Heart right ventricle (tissue), 16 donors: ENCODE measurements at regions not wholly inside any gene's neighbourhood (a gene's known extent, or its start where the extent isn't known, plus 50 kb on each side); places are given as distances from the start of the nearest gene placed in this dataset.

Source experiments
- ATAC-seq, 8 donors: fragments of 200-7000 bp; cut with Tn5 transposase; one replicate each; pipeline ENCODE4 v1.9.1; 2020; ENCODE audit warnings: mild to moderate bottlenecking in 8 of 8, moderate library complexity in 8 of 8, moderate number of reproducible peaks in 1 of 8
- DNase-seq, 2 donors: peaks; one replicate each; pipeline ENCODE4 v3.0.0-alpha.2; 2020
- H3K27ac ChIP-seq, 10 donors: fragments of 200-600 bp; sonication (generic) in 2 of 10; one replicate each; pipeline versions ENCODE4 v1.5.0 to v1.8.0; 2020 to 2022; ENCODE audit warnings: mild to moderate bottlenecking in 3 of 10
- H3K27me3 ChIP-seq, 7 donors: fragments of 200-600 bp; one replicate each; pipeline ENCODE4 v1.8.0; 2021 to 2022; ENCODE audit warnings: mild to moderate bottlenecking in 2 of 7
- H3K36me3 ChIP-seq, 9 donors: fragments of 200-600 bp; sonication (generic) in 1 of 9; one replicate each; pipeline versions ENCODE4 v1.5.0 to v1.8.0; 2020 to 2022; ENCODE audit warnings: mild to moderate bottlenecking in 2 of 9
- H3K4me1 ChIP-seq, 9 donors: fragments of 200-600 bp; sonication (generic) in 1 of 9; one replicate each; pipeline versions ENCODE4 v1.5.0 to v1.8.0; 2020 to 2022; ENCODE audit warnings: mild to moderate bottlenecking in 4 of 9
- H3K4me3 ChIP-seq, 10 donors: fragments of 200-600 bp; sonication (generic) in 2 of 10; one replicate each; pipeline versions ENCODE4 v1.5.0 to v1.8.0; 2020 to 2022; ENCODE audit warnings: mild to moderate bottlenecking in 7 of 10, moderate library complexity in 2 of 10
- H3K9me3 ChIP-seq, 11 donors: fragments of 200-600 bp in 10 of 11; sonication (generic) in 2 of 11; one replicate each; pipeline versions ENCODE4 v1.5.0 to v1.8.0; 2013 to 2022; ENCODE audit warnings: mild to moderate bottlenecking in 2 of 11, control low read depth in 1 of 11, moderate library complexity in 1 of 11
- CTCF ChIP-seq, 9 donors: fragments of 200-600 bp; sonication (generic) in 2 of 9; IDR thresholded peaks; one replicate each; pipeline versions ENCODE4 v1.5.0 to v1.8.0; 2021 to 2022; ENCODE audit warnings: antibody characterized with exemption in 9 of 9, mild to moderate bottlenecking in 5 of 9, moderate library complexity in 1 of 9
- WGBS, 2 donors: extraction: QIAGEN DNeasy Blood & Tissue Kit; methylation state at CpG; one replicate each; pipeline ENCODE4 v1.1.7; 2013; ENCODE audit warnings: inconsistent platforms in 1 of 2; 5-methylcytosine and 5-hydroxymethylcytosine counted together
- intact Hi-C, 10 donors: fragments of 100-400 bp; cut with DNase I; formaldehyde crosslinking; loops; one replicate each; pipeline versions ENCODE4 v1.11.1 to v1.14.2; 2022
- donor health status: Arrhythmogenic right ventricular cardiomyopathy.
- donor health status: ischemic (EF 13 %, LVEDD 7.1; RV severe dilation, severe dysfunction).
- donor health status: healthy with polysubstance abuse.
- donor health status: DM: no; HTN: yes; CAD: no.
- donor health status: DM: no; HTN: no; CAD: no.
- donor health status: ischemic (EF 25% LVEDD 6.9; RV normal size, moderate dysfunction).
- donor health status: ischemic (EF 25% LVEDD 5.7; RV mildly dilated, moderate dysfunction).
- donor health status: healthy.
- donor health status: DM: yes; HTN: yes; CAD: no.
- donor health status: Ischemic cardiomyopathy.
- donor health status: ischemic (EF 35%, LVEDD 5.7; RV mildly dilated, moderate dysfunction).
- donor health status: nonischemic (EF 11% LVEDD 7.7; RV severe dilation, severe dysfunction).
- donor health status: DM: yes; HTN: yes; CAD: no.
- donor health status: PGD.
- donor health status: ischemic (EF 29% LVEDD 5.4; RV normal size, mild dysfunction).
- donor health status: nonischemic (EF 23%, LVEDD 6.1; RV moderate dilation, normal function).

- no peaks in the 10 kb centered on the region for H3K36me3 ChIP-seq
Measured at GRCh38 chr10:6881987-6882386, 301.9 kb upstream of the PRKCQ start.

GRCh38 chr10:6877722-6878392 is 297.8 kb upstream of the PRKCQ start:
- no peaks in the 10 kb centered on the region for H3K9me3 ChIP-seq
- H3K27me3 ChIP-seq = peaks cover 0 to 37% (median 11%) of the 10 kb centered on the region in 7 donors
- ATAC-seq = peak in 2 of 8 donors; percentile 38 to 61
- H3K27ac ChIP-seq = no peak overlapping the region
- intact Hi-C loops = no loop called here
- no peaks in the 10 kb centered on the region for H3K36me3 ChIP-seq
- 48 to 53% methylated on average over 11 of the region's 11 CpGs for WGBS, 2 donors
- no peaks in the 10 kb centered on the region for H3K4me1 ChIP-seq
- TF ChIP-seq CTCF (IDR thresholded peaks at IDR 0.05) = peak in 2 of 9 donors; percentile 11 to 17
- DNase-seq = no peak
- H3K4me3 ChIP-seq = no peak overlapping the region

More at GRCh38 chr10:6881987-6882386, 301.9 kb upstream of the PRKCQ start:
- ATAC-seq (no peak), DNase-seq (no peak)
- peaks cover 0 to 9% (median 0%) of the 10 kb centered on the region in 9 donors for H3K4me1 ChIP-seq
- WGBS, 2 donors = 87 to 94% methylated on average over 1 of the region's 1 CpG
- no peak for TF ChIP-seq CTCF (IDR thresholded peaks at IDR 0.05)
- H3K27ac ChIP-seq = no peak overlapping the region
- peaks cover 0 to 16% (median 4%) of the 10 kb centered on the region in 7 donors for H3K27me3 ChIP-seq
- intact Hi-C loops = no loop called here
- no peaks in the 10 kb centered on the region for H3K9me3 ChIP-seq
- H3K4me3 ChIP-seq = no peak overlapping the region

- ATAC-seq = no peak
- no peaks in the 10 kb centered on the region for H3K9me3 ChIP-seq
- H3K27me3 ChIP-seq = peaks cover 0 to 41% (median 11%) of the 10 kb centered on the region in 7 donors
- H3K4me3 ChIP-seq = no peak overlapping the region
- no peak overlapping the region for H3K27ac ChIP-seq
- 76% methylated on average over 12 of the region's 12 CpGs for WGBS, 2 donors
- H3K4me1 ChIP-seq = no peaks in the 10 kb centered on the region
- intact Hi-C loops = no loop called here
- DNase-seq = no peak
- no peak for TF ChIP-seq CTCF (IDR thresholded peaks at IDR 0.05)
- no peaks in the 10 kb centered on the region for H3K36me3 ChIP-seq
Measured at GRCh38 chr10:6877336-6877721, 297.3 kb upstream of the PRKCQ start.

GRCh38 chr10:6875269-6875865 is 295.3 kb upstream of the PRKCQ start:
- H3K27ac ChIP-seq = no peak overlapping the region
- no peak overlapping the region for H3K4me3 ChIP-seq
- no peak for TF ChIP-seq CTCF (IDR thresholded peaks at IDR 0.05)
- H3K4me1 ChIP-seq = no peaks in the 10 kb centered on the region
- WGBS, 2 donors = 51 to 65% methylated on average over 7 of the region's 7 CpGs
- no peaks in the 10 kb centered on the region for H3K36me3 ChIP-seq
- DNase-seq (no peak), ATAC-seq (no peak)
- intact Hi-C loops = no loop called here
- H3K27me3 ChIP-seq = peaks cover 0 to 41% (median 7%) of the 10 kb centered on the region in 7 donors
- H3K9me3 ChIP-seq = no peaks in the 10 kb centered on the region
